WTC11 (cell line): ENCODE measurements at regions not wholly inside any gene's neighbourhood (a gene's known extent, or its start where the extent isn't known, plus 50 kb on each side); places are given as distances from the start of the nearest gene placed in this dataset.
A peak's percentile ranks its signal among the peaks of the same experiment; 100 is the strongest.

Source experiments
- ATAC-seq: fragments of 200-7000 bp; cut with Tn5 transposase; 2 replicates; pipeline ENCODE4 v1.10.0; 2021; ENCODE audit warnings: mild to moderate bottlenecking, moderate library complexity
- CTCF ChIA-PET: fragments of 300-600 bp; sonication (Branson Sonifier 250); formaldehyde crosslinking; loops from one replicate; lab custom pipeline; 2021; ENCODE audit warnings: antibody characterized with exemption; lab: Charles Lee
- POLR2A ChIA-PET: fragments of 350-600 bp; sonication (Branson Sonifier 250); formaldehyde crosslinking; loops from one replicate; lab custom pipeline; 2021; ENCODE audit warnings: antibody characterized with exemption; lab: Charles Lee
- DNase-seq: peaks from one replicate; pipeline ENCODE4 v3.0.0; 2021; ENCODE audit warnings: low spot score
- H3K27ac Mint-ChIP-seq: 2 replicates; pipeline ENCODE4 v1.8.0; 2021; ENCODE audit warnings: mixed read lengths
- H3K27me3 Mint-ChIP-seq: 2 replicates; pipeline ENCODE4 v1.8.0; 2021; ENCODE audit warnings: low read depth, mild to moderate bottlenecking, moderate library complexity, mixed read lengths
- H3K36me3 Mint-ChIP-seq: 2 replicates; pipeline ENCODE4 v1.8.0; 2021; ENCODE audit warnings: mixed read lengths
- H3K4me1 Mint-ChIP-seq: 2 replicates; pipeline ENCODE4 v1.8.0; 2022; ENCODE audit warnings: mixed read lengths
- H3K4me3 Mint-ChIP-seq: 2 replicates; pipeline ENCODE4 v1.8.0; 2021; ENCODE audit warnings: mild to moderate bottlenecking, moderate library complexity, mixed read lengths
- H3K9me3 Mint-ChIP-seq: 2 replicates; pipeline ENCODE4 v1.8.0; 2021; ENCODE audit warnings: mixed read lengths
- FOXP1 ChIP-seq: sonication (generic); formaldehyde crosslinking; IDR thresholded peaks from 2 replicates; pipeline ENCODE4 v1.8.0; 2022; ENCODE audit warnings: missing genetic modification reagents, mild to moderate bottlenecking, moderate library complexity, borderline replicate concordance
- GABPB1 ChIP-seq: sonication (generic); formaldehyde crosslinking; IDR thresholded peaks from 2 replicates; pipeline ENCODE4 v1.8.1; 2023; ENCODE audit warnings: mild to moderate bottlenecking, missing genetic modification reagents
- NFYB ChIP-seq: sonication (generic); formaldehyde crosslinking; conservative IDR thresholded peaks from 2 replicates; pipeline ENCODE4 v1.8.0; 2022; ENCODE audit warnings: low read depth, missing genetic modification reagents
- NR1H2 ChIP-seq: sonication (generic); formaldehyde crosslinking; IDR thresholded peaks from 2 replicates; pipeline ENCODE4 v1.9.0; 2021; ENCODE audit warnings: mild to moderate bottlenecking, moderate library complexity, missing genetic modification reagents
- SP1 ChIP-seq: sonication (generic); formaldehyde crosslinking; conservative IDR thresholded peaks from 2 replicates; pipeline ENCODE4 v1.8.1; 2022; ENCODE audit warnings: missing genetic modification reagents
- ZNF121 ChIP-seq: sonication (generic); formaldehyde crosslinking; IDR thresholded peaks from 2 replicates; pipeline ENCODE4 v1.8.0; 2023; ENCODE audit warnings: missing genetic modification reagents
- ZNF263 ChIP-seq: sonication (generic); formaldehyde crosslinking; IDR thresholded peaks from 2 replicates; pipeline ENCODE4 v1.8.1; 2022; ENCODE audit warnings: low read depth, mild to moderate bottlenecking, moderate library complexity, missing genetic modification reagents
- ZNF671 ChIP-seq: fragments of 250-450 bp; sonication (Bioruptor Pico); IDR thresholded peaks from 2 replicates; pipeline ENCODE4 v1.8.0; 2021; ENCODE audit warnings: mild to moderate bottlenecking
- TF ChIP-seq, protein P1 (sequence below): sonication (generic); formaldehyde crosslinking; IDR thresholded peaks from 2 replicates; pipeline ENCODE4 v1.8.1; 2023; ENCODE audit warnings: mild to moderate bottlenecking, missing genetic modification reagents
- TF ChIP-seq, protein P2 (sequence below): sonication (generic); formaldehyde crosslinking; IDR thresholded peaks from 2 replicates; pipeline ENCODE4 v1.8.0; 2022; ENCODE audit warnings: missing genetic modification reagents
- TF ChIP-seq, protein P3 (sequence below): fragments of 250-450 bp; sonication (Bioruptor Pico); IDR thresholded peaks from 2 replicates; pipeline ENCODE4 v1.9.0; 2021; ENCODE audit warnings: mild to moderate bottlenecking, borderline replicate concordance
- TF ChIP-seq, protein P4 (sequence below): sonication (generic); formaldehyde crosslinking; IDR thresholded peaks from 2 replicates; pipeline ENCODE4 v1.8.1; 2023; ENCODE audit warnings: mild to moderate bottlenecking, missing genetic modification reagents, moderate library complexity

DNA sequence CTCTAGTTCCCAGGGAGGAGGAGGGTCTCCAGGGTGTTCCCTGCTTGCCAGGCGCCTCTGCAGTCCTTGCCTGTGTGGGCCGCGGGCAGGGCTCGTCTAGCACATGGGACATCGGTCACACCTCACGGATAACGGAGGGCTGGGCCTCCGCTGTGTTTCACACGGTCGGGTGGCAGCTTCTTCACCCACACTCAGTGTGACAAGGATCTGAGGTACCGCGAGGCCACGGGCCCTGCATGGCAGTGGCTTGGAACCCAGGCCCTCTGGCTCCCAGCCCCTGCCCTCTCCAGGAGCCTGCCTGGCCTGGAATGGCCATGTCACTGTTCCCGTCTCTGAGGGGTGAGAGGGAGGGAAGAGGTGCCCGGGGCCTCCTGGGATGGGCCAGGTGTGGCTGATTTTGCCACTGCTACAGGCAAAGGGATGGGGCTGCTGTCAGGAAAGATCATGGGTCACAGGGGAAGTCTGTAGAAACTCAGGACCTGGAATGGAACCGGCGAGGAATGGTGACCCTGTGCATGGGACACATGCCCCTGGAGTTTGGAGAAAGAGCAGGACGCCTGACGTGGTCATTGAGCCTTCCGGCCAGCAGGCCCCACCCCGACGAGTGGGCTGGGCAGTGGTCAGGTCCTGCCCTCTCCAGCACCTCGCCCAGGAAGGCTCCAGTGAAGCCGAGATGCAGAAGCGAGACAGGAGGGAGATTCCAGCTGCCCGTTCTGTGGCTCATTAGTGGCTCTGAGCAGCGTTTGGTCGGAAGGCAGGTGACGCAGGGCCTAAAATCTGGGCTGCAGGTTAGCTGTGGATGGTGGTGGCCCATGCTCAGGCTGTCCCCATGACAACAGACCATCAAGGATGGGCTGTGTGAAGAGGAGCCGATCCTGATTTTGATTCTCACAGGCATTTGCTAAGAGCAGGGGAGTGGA, 76.5 kb upstream of the GSE1 start:
- Mint-ChIP-seq H3K27ac (no peak overlapping the region), H3K4me1 (peaks cover 14% of the 10 kb centered on the region), H3K4me3 (no peak overlapping the region), H3K9me3 (peaks cover 10% of the 10 kb centered on the region), H3K36me3 (peaks cover 11% of the 10 kb centered on the region), H3K27me3 (peaks cover 5% of the 10 kb centered on the region; the same call in 1 of the 2 replicates)
- CTCF ChIA-PET = interaction anchor here (0.5 to 2.4 kb wide), 5 partner anchors 8 to 1380 kb away, joined by 3 to 10 read pairs (median 7); no protein-coding TSS in a partner anchor
- ATAC-seq (no peak), DNase-seq (no peak)
- TF ChIP-seq, protein P1, sequence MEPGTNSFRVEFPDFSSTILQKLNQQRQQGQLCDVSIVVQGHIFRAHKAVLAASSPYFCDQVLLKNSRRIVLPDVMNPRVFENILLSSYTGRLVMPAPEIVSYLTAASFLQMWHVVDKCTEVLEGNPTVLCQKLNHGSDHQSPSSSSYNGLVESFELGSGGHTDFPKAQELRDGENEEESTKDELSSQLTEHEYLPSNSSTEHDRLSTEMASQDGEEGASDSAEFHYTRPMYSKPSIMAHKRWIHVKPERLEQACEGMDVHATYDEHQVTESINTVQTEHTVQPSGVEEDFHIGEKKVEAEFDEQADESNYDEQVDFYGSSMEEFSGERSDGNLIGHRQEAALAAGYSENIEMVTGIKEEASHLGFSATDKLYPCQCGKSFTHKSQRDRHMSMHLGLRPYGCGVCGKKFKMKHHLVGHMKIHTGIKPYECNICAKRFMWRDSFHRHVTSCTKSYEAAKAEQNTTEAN (CRISPR knock-in tag) = no peak
- TF ChIP-seq GABPB1 (CRISPR knock-in tag) (peak; percentile 59; the same call in 1 of the 2 replicates), SP1 (CRISPR knock-in tag) (no peak), ZNF263 (CRISPR knock-in tag) (no peak)
- TF ChIP-seq, protein P2, sequence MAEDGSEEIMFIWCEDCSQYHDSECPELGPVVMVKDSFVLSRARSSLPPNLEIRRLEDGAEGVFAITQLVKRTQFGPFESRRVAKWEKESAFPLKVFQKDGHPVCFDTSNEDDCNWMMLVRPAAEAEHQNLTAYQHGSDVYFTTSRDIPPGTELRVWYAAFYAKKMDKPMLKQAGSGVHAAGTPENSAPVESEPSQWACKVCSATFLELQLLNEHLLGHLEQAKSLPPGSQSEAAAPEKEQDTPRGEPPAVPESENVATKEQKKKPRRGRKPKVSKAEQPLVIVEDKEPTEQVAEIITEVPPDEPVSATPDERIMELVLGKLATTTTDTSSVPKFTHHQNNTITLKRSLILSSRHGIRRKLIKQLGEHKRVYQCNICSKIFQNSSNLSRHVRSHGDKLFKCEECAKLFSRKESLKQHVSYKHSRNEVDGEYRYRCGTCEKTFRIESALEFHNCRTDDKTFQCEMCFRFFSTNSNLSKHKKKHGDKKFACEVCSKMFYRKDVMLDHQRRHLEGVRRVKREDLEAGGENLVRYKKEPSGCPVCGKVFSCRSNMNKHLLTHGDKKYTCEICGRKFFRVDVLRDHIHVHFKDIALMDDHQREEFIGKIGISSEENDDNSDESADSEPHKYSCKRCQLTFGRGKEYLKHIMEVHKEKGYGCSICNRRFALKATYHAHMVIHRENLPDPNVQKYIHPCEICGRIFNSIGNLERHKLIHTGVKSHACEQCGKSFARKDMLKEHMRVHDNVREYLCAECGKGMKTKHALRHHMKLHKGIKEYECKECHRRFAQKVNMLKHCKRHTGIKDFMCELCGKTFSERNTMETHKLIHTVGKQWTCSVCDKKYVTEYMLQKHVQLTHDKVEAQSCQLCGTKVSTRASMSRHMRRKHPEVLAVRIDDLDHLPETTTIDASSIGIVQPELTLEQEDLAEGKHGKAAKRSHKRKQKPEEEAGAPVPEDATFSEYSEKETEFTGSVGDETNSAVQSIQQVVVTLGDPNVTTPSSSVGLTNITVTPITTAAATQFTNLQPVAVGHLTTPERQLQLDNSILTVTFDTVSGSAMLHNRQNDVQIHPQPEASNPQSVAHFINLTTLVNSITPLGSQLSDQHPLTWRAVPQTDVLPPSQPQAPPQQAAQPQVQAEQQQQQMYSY (CRISPR knock-in tag) = peak; percentile 57; the same call in 1 of the 2 replicates
- POLR2A ChIA-PET = interaction anchor here (1.2 kb wide), 1 partner anchor 14 kb away, joined by 5 read pairs; no protein-coding TSS in a partner anchor

DNA sequence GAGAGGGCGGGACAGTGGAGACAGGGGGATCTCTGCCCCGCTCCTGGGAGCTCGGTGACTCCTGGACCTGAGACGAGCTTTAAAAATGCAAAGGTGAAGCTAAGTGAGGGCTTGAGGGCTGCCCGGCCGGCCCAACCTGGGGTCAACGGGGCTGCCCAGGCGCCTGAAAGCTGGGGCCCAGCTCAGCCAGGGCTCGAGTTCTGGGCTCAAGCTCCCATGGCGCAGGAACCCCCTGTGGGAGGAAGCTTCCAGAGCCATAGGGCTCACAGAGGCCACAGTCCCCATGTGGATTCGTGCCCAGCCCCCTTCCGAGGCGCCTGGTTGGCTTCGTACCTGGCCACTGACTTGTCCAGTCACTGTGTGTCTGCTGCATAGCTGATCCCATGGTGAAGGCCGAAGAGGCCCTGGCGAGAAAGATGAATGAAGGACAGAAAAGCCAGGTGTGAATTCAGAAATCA, 75.8 kb upstream of the GSE1 start:
- ChIA-PET CTCF (interaction anchor here (0.5 to 2.2 kb wide), 4 partner anchors 9 to 1381 kb away, joined by 3 to 10 read pairs (median 5); no protein-coding TSS in a partner anchor), POLR2A (interaction anchor here (1.2 kb wide), 1 partner anchor 13 kb away, joined by 5 read pairs; no protein-coding TSS in a partner anchor)
- Mint-ChIP-seq H3K36me3 (peaks cover 11% of the 10 kb centered on the region), H3K4me3 (no peak overlapping the region), H3K27ac (no peak overlapping the region), H3K9me3 (peaks cover 10% of the 10 kb centered on the region), H3K4me1 (peaks cover 20% of the 10 kb centered on the region), H3K27me3 (peaks cover 5% of the 10 kb centered on the region; the same call in 1 of the 2 replicates)
- DNase-seq = no peak
- TF ChIP-seq, protein P2 (CRISPR knock-in tag) = 0 out of 2 replicates have a peak, but pooled peaks have one; percentile 2
- TF ChIP-seq FOXP1 (CRISPR knock-in tag) = 0 out of 2 replicates have a peak, but pooled peaks have one; percentile 50
- TF ChIP-seq ZNF121 (CRISPR knock-in tag) = no peak
- no peak for TF ChIP-seq NR1H2
- ATAC-seq = no peak

DNA sequence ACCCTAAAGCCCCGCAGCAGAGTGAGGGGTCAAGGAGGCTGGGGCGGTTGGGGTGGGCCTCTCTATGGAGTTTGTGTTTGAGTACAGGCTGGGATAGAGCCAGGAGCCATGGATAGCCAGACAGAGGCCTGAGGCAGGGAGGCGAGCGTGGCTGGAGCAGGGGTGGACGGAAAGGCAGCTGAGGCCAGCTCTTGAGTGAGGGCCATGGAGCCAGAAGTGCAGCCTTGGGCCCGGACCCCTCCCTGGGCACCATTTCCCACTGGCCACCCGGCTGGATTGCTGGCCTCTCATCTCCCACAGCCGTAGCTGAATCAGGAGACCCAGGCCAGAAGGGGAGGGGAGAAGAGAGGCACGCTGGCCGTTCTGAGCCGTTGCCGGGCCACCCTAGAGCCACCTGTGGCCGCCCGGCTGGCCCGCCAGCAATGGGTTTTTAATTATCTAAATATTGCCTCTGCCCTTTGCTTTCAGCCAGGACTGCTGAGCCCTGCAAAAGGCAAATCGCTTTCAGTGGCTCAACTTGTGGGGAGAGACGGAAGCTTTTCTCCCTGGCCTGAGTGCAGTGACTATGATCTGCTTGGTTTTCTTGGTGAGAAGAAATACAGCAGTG, 75.2 kb upstream of the GSE1 start:
- no peak for ATAC-seq
- H3K9me3 Mint-ChIP-seq = peaks cover 10% of the 10 kb centered on the region
- peaks cover 5% of the 10 kb centered on the region; the same call in 1 of the 2 replicates for H3K27me3 Mint-ChIP-seq
- H3K36me3 Mint-ChIP-seq = peaks cover 11% of the 10 kb centered on the region
- H3K4me1 Mint-ChIP-seq = peaks cover 24% of the 10 kb centered on the region
- POLR2A ChIA-PET = interaction anchor here (1.2 kb wide), 1 partner anchor 13 kb away, joined by 5 read pairs; no protein-coding TSS in a partner anchor
- no peak overlapping the region for H3K4me3 Mint-ChIP-seq
- H3K27ac Mint-ChIP-seq = no peak overlapping the region
- CTCF ChIA-PET = interaction anchor here (0.6 to 2.2 kb wide), 9 partner anchors 9 to 144 kb away, joined by 3 to 10 read pairs (median 4); no protein-coding TSS in a partner anchor
- no peak for DNase-seq
- TF ChIP-seq, protein P3, sequence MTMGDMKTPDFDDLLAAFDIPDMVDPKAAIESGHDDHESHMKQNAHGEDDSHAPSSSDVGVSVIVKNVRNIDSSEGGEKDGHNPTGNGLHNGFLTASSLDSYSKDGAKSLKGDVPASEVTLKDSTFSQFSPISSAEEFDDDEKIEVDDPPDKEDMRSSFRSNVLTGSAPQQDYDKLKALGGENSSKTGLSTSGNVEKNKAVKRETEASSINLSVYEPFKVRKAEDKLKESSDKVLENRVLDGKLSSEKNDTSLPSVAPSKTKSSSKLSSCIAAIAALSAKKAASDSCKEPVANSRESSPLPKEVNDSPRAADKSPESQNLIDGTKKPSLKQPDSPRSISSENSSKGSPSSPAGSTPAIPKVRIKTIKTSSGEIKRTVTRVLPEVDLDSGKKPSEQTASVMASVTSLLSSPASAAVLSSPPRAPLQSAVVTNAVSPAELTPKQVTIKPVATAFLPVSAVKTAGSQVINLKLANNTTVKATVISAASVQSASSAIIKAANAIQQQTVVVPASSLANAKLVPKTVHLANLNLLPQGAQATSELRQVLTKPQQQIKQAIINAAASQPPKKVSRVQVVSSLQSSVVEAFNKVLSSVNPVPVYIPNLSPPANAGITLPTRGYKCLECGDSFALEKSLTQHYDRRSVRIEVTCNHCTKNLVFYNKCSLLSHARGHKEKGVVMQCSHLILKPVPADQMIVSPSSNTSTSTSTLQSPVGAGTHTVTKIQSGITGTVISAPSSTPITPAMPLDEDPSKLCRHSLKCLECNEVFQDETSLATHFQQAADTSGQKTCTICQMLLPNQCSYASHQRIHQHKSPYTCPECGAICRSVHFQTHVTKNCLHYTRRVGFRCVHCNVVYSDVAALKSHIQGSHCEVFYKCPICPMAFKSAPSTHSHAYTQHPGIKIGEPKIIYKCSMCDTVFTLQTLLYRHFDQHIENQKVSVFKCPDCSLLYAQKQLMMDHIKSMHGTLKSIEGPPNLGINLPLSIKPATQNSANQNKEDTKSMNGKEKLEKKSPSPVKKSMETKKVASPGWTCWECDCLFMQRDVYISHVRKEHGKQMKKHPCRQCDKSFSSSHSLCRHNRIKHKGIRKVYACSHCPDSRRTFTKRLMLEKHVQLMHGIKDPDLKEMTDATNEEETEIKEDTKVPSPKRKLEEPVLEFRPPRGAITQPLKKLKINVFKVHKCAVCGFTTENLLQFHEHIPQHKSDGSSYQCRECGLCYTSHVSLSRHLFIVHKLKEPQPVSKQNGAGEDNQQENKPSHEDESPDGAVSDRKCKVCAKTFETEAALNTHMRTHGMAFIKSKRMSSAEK (CRISPR knock-in tag) = no peak
- TF ChIP-seq ZNF671 = no peak
- TF ChIP-seq NFYB (CRISPR knock-in tag) = no peak
- TF ChIP-seq, protein P4, sequence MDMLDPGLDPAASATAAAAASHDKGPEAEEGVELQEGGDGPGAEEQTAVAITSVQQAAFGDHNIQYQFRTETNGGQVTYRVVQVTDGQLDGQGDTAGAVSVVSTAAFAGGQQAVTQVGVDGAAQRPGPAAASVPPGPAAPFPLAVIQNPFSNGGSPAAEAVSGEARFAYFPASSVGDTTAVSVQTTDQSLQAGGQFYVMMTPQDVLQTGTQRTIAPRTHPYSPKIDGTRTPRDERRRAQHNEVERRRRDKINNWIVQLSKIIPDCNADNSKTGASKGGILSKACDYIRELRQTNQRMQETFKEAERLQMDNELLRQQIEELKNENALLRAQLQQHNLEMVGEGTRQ (CRISPR knock-in tag) = no peak
